SIG-M5 treated with dmso at 0.1 percent for 504 hours (cell line): ENCODE measurements at regions not wholly inside any gene's neighbourhood (a gene's known extent, or its start where the extent isn't known, plus 50 kb on each side); places are given as distances from the start of the nearest gene placed in this dataset.
"Not testable (repeated sequence)": the region's sequence is repeated elsewhere in the genome, so short reads cannot be mapped to it uniquely, and the experiment has no call there.

Source experiments
- DNase-seq: peaks from one replicate; lab custom pipeline; 2025; ENCODE audit not compliant: unreplicated experiment; lab: John Stamatoyannopoulos, UW

DNA sequence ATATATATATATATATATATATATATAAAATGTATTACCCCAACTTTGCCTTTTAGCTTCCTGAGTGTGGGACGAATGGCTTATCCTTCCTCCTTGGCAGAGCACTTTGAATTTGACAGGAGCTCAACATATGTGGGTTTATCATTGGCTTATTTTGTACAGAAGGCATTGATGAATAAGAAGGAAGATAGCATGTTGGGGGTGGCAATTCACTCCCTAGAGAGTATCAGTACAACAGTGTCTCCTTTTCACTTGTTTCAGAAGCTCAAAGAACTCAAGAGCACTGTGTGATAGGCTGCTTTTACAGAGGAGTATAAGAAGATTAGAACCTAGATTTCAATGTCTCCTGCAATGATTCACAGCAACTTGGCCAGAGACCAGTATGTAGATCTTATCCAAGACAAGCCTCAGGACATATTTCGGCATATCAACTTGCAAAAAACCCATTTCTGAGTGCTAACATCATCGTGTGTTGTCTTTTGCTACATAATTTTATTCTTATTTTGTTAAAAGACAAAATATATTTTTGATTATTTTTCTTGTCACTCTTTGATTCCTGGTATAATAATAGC is 345.8 kb downstream of the SOCS6 start:
- no peak for DNase-seq

DNA sequence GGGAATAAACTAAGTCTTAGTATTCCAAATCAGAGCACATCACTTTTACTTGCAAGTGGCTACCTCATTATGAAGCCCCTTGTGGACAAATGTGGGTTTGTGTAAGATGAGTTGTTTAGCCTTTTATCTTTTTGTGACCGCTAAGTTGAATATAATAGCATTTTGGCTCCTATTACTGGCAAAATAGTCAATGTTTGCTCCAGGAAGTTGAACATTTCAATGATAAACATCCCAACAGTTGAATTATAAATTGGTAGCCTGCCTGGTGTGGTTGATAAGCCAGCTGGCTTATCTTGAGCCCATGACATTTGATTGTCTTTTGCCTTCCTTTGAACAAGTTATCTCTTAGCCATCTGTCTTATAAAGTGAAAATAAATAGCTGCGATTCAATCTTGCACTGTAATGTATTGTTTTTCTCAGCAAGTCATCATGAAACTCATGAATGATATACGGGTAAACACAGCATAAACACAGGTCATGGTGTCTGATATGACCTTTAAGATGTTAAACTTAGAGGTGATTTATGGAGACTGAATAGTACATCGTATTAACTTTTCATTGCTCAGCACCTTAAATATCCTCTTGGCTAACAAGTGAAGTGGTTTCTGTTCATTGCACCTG is 338.4 kb downstream of the SOCS6 start:
- DNase-seq, result no peak

DNA sequence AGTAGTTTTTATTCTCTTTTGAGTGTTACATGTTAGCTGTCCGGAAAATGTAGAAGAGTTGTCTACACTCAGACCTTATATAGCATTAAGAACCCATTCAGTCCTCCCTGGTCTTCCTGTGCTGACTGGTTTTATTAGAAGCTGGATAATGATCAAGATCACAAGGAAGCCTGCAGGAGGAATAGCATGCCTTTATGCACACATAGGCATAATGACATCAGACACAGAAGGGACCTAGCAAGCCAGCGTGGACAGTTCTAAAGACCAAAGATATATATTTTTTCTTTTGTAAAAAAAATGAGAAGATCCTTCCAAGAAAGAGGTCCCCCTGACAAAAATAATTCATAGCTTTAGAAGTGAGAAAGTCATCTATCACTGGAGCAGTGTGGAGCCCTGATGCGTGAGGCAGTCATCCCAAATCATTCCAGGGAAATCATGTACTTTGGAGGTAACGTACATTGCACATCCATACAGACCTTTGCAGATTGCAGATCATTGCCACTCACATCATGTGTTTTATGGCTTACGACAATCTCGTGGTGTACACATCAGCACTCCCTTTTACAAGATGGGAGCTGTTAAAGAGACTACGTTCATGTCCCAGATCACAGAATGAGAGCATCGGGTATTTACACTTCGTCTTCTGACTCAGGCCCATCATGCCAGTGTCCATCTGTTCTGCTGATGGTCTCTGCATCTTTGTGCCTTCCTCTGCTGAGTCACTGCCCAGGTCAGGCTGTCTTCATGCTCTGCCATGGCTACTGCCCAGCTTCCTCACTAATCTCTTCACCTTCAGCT is 334.0 kb downstream of the SOCS6 start:
- DNase-seq, result no peak

DNA sequence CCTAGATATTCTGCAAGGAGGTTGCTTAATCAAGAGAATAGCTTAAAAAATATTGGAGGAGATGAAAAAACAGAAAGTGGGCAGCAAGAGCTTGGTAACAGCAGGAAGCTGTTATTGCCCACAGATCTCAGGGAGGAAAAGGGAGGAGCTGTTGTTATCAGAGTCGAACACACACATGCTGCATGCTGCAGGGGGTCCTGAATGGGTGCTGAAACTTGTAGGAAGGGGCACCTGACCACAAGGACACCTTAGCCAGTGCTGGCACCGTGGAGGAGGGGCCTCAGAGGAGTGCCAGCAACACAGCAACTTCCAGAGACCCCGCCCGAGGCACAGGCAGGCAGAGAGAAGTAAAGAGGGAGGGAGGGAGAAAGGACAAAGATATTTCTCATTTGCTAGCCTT is 332.9 kb downstream of the SOCS6 start:
- no peak for DNase-seq

DNA sequence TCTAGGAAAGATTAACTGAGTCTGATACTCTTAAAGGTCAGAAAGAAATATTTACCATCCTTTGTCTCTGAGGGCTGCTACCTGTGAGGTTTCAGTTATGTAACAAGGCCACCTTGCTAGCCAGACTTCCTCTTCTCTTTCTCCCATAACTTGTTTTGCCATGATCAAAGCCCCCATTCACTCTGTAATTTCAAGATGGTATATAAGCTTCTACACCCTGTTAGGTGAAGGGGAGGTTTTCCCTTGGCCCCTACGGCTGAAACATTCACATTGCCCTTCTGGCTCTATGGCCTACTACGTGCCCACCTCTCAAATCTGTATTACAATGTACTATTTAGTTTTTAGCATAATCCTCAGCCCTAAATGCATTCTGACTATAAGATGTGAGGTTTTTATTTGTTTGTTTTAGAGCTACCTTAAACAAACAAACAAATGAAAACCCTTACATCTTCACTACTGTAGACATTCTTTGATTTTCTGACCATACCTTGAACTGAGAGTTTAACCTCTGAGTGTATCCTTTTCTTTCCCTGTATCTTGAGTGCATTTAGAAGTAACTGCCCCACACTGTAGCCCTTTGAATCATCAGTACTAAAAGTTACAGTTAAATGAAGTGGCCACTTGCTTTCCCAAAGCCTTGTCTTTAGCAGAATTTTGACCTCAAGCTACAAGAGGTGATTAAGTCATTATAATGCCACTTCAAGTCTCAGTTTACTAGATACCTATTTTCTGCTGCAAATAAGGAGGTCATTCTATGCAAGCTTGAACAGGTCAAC is 332.2 kb downstream of the SOCS6 start:
- DNase-seq, result no peak

DNA sequence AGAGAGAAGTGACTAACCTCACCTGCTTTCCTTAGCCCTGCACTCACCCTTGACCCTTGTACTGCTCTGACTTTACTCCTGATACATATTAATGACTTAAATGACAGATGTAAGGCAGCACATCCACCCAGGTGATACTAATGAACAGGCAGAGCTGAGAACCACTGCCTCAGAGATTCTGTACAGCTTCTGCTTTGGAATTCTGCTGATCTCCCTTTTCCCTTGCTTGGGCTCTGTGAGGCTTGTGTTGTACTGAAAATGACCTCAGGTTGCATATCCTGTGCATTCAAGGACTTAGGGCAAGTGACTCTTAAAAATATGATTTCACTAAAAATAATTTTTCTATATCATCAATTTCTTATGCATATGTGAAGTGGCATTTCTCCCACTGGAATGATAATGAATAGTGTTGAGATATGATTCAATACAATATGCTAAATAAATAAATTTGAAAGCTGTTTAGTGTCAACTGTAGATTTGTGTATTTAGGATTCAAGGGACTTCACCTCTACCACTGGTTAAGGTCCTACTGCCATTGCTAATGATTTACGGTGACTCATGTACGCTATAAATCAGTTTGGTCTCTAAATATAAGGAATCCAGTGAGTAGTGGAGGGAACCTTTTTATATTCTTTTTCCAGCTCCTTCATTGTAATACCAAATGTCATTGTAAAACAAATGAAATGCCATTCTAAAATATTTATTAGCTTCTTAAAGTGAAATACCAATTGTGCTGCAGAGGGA is 328.3 kb downstream of the SOCS6 start:
- DNase-seq, result no peak

DNA sequence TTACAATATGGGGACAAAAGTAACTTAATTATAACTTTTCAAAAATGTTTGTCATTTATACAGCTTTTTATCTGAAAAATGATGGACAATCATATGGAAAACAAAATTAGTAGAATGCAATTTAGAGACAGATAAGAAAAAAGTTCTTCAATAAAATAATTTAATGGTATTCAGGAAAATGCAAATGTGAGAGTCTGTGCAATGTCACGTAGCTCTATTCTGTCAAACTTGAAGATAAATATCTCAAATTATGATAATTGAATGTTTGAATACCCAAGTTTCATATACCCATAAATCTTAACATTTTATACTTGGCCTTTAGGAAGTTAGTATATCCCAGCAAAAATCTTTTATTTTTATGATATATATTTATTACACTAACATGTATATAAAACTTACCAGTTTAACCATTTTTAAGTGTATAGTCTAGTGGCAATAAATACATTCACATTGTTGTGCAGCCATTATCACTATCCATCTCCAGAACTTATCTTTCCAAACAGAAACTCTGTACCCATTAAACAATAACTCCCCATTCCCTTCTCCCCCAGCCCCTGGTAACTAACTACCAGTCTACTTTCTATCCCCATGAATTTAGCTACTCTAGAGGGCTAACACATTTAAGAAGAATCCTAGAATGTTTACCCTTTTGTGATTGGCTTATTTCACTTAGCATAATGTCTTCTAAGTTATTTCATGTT is 311.5 kb downstream of the SOCS6 start:
- no peak for DNase-seq

DNA sequence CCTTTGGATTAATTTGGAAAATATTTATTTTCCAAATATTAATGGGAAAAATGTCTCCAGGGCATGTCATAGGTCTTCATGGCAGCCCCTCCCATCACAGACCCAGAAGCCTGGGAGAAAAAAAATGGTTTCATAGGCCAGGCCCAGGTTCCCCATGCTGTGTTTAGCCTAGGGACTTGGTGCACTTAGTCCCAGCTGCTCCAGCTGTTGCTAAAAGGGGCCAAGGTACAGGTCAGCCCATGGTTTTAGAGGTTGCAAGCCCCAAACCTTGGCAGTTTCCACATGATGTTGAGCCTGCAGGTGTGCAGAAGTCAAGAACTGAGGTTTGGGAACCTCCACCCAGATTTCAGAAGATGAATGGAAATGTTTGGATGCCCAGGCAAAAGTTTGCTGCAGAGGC is 309.6 kb downstream of the SOCS6 start:
- DNase-seq, result no peak

DNA sequence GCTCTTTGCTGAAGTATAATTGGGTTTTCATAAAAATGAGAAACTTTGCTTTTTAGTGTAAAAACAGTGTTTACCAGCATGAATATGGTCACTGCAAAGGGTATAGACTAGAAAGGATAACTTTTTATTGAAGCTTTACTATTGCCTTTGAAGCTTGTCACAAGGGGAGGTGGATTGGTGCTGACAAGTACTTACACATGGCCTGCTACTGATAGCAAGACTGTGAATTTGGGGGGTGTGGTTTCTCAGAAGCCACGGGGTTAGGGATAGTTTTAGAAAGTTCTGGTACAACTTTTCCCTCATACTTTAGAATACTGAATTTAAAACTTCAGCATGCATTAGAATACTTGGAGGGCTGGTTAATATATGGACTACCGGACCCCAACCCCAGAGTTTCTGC is 294.1 kb downstream of the SOCS6 start:
- DNase-seq, result no peak

DNA sequence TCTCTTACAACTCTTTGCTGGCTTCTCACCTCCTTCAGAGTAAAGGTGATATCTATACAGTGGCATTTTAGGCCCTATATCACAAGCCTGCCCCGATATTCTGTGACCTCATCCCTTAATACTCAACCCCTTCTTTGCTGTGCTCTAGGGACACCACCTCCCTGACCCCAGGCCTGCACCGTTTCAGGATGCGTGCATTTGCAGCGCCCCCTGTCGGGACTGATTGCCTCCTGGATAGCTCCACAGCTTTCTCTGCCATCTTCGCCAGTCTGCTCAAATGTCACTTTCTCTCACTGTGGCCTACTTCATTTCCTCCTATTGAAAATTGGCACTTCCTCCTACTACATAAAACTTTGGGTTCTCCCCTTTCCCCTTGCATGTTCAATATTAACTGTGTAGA is 289.6 kb downstream of the SOCS6 start:
- DNase-seq, result no peak

DNA sequence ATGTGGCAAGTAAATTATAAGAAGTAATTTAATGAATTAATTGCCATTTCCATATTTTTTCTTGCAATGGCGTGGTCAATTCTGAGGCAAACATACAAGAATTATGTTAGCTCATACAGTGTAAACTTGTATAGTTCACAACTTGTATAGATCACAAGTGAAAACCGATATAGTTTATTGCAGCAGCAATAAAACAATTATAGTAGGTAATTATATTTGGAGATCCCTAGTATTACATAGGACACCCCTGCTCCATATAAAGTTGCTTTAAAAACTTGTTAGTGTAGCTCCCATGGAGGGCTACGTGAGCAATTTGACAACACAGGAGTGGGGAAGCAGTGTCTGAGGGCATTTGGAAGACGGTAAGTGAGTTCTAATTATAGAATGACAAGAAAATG is 288.2 kb downstream of the SOCS6 start:
- DNase-seq, result no peak

DNA sequence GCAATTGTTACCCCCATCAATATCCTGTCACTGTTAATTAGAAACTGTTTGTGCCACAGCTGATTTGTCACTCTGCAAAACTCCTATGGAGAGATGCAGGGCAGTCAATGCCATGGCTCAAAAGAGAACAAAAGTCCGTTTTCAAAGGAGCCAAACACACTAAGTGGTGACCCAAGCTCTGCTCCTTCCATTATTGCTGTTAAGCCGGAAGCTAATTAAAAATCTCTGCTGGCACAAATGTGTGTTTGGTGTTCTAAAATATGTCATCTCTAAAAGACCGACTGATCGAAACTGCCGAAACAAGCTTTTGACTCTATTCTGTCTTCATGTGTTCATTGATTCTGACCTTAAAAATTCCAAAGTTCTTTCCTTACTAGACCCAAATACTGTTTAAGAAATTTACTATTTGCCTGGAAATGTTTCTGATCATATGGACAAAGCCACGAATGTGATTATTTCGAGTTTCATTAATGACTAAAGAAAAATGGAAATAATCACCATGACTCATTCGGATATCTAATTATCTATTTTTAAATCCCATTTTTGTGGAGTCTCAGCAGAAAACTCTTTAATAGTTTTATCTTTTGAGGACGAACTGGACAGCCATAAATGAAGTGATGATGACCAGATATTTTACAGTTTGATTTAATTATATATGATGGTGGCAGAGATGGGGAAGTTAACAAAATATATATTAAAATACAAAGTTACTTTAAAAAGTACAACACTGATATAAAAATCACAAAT is 287.6 kb downstream of the SOCS6 start:
- DNase-seq, result no peak

DNA sequence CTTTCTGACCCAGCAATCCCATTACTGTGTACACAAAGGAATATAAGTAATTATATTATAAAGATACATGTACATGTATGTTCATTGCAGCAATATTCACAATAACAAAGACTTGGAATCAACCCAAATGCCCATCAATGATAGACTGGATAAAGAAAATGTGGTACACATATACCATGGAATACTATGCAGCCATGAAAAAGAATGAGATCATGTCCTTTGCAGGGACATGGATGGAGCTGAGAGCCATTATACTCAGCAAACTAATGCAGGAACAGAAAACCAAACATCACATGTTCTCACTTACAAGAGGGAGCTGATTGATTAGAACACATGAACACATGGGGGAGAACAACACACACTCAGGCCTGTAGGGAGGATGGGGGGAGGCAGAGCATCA is 286.1 kb downstream of the SOCS6 start:
- DNase-seq, result not testable (repeated sequence)

DNA sequence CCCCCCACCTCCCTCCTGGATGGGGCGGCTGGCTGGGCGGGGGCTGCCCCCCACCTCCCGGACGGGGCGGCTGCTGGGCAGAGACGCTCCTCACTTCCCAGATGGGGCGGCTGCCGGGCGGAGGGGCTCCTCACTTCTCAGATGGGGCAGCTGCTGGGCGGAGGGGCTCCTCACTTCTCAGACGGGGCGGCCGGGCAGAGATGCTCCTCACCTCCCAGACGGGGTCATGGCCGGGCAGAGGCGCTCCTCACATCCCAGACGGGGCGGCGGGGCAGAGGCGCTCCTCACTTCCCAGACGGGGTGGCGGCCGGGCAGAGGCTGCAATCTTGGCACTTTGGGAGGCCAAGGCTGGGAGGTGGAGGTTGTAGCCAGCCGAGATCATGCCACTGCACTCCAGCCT is 280.8 kb downstream of the SOCS6 start:
- DNase-seq, result not testable (repeated sequence)

DNA sequence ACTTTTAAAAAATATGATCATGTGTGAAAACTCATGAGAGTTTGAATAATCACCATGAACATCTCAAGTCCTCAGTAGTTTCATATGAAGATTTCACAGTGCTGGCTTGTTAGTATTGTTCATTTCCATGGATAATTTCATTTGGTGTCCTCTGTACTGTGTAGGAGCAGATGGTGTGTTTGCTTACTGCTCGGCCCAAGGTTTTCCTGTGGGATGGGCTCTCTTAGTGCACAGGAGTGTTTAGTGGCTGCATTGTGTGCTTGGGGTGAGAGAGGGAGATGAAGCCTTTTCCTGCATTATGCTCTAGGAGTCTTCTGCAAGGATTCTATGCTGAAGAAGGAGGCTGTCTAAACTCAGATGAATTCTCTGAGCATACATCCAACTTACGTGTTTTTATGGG is 270.6 kb downstream of the SOCS6 start:
- no peak for DNase-seq

DNA sequence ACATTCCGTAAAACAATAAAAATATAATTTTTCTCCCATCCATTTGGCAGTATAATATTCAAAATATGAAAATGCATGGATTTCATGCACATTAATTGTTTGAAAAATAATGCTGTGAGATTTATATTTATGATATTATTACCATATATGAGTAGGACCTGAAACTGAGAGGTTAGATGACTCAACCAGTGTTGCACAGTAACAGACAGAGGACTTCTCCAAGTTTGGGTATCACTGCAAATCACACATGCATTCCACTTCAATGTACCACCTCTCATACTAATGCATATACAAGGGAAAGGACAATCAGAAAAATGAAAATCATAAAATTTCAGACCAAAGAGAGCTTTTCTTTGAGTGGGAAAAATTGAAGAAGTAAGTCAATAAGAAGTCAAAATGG is 269.5 kb downstream of the SOCS6 start:
- no peak for DNase-seq

DNA sequence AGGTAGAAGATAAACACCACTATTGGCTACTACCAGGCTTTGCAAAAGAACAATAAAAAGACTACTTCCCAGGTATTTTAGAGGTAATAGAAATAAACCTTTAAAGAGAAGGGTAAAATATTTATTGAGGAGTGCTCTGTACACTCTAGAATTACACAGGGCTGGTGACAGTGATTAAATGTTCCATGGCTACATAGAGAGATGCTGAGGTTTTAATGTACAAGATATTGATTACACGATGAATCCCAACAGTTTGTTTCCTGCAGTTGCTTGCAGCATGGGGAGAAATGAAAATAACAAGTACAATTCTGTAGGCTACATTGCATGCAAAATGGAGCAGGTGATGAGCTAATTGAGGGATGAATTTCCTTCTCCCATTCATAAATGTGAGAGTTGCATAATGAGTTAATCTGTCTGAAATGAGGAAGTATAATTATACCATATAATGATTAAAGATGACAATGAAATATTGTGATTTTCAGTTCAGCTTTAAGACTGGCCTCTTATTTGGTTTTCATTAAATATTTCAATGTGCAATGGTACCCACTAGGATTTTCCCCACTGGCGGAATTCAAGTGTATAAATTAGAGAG is 266.1 kb downstream of the SOCS6 start:
- DNase-seq, result no peak

DNA sequence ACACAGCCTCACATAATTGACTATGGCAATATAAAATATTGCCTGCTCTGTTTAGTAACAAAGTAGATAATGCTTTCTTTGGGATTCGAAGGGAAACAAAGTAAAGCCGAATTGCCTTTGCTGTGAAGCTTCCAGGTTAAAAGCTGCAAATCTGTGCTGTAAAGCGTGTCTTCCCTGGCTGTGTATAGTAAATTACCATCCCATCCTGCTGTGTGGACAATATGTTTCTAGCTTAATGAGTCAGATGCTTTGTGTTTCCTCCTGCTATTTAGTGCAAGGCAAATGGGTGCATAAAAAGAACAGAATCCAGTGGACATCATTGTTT is 265.1 kb downstream of the SOCS6 start:
- DNase-seq, result no peak

DNA sequence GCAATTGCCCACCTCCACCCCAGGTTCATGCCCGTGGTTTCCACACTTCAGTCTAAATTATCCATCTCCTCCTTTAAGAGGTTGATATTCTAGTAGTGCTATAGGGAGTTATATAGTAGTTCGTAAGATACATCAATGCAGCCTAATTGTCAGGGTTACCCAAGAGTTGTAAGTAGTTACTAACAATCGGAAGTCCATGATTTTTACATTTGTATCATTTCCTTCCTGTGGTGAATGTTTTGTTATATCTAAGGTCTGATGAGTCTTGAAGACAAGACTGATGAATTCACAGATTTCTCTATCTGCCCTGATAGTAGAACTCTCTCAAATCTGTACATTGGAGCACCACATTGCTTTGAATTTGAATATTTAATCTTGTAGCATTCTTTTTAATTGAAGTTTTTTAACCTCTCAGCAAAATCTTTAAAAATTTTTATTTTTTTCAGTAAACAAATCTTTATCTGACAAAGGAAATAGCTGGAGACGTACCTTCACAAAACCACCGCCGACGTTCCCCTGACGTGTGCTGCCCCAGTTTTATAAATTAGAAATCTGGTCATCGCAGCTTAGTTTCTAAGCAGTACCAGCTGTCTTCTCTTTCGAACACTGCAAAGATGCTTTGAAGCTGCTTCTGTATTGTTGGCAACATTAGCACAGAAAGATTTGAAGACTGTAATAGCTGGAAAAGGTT is 264.5 kb downstream of the SOCS6 start:
- no peak for DNase-seq
